HG03045 (cell line): ENCODE measurements at regions not wholly inside any gene's neighbourhood (a gene's known extent, or its start where the extent isn't known, plus 50 kb on each side); places are given as distances from the start of the nearest gene placed in this dataset.

Experiments used
- ATAC-seq: cut with Tn5 transposase; IDR thresholded peaks from one replicate; pipeline ENCODE4 v1.9.1; 2021; ENCODE audit warnings: mild to moderate bottlenecking, moderate library complexity; ENCODE audit not compliant: unreplicated experiment

- no peak for ATAC-seq
Observed at GRCh38 chr7:68900096-68900495, 698.2 kb upstream of the AUTS2 start.

GRCh38 chr7:68904630-68905029 lies 693.6 kb upstream of the AUTS2 start:
- no peak for ATAC-seq

- ATAC-seq: no peak
Observed at GRCh38 chr7:68911754-68912153, 686.5 kb upstream of the AUTS2 start.

- no peak for ATAC-seq
Observed at GRCh38 chr7:68914006-68914405, 684.3 kb upstream of the AUTS2 start.

GRCh38 chr7:68917041-68917651 lies 681.1 kb upstream of the AUTS2 start:
- ATAC-seq: no peak

- ATAC-seq: no peak
Observed at GRCh38 chr7:68918621-68919020, 679.7 kb upstream of the AUTS2 start.

GRCh38 chr7:68922850-68923249 lies 675.4 kb upstream of the AUTS2 start:
- ATAC-seq: no peak

- ATAC-seq: no peak
Observed at GRCh38 chr7:68925241-68925640, 673.0 kb upstream of the AUTS2 start.

GRCh38 chr7:68929781-68930261 lies 668.5 kb upstream of the AUTS2 start:
- ATAC-seq: no peak

GRCh38 chr7:68936471-68937035 lies 661.7 kb upstream of the AUTS2 start:
- no peak for ATAC-seq

- no peak for ATAC-seq
Observed at GRCh38 chr7:68938151-68938550, 660.1 kb upstream of the AUTS2 start.

GRCh38 chr7:68943786-68944185 lies 654.5 kb upstream of the AUTS2 start:
- no peak for ATAC-seq

- ATAC-seq: no peak
Observed at GRCh38 chr7:68955656-68956055, 642.6 kb upstream of the AUTS2 start.

GRCh38 chr7:68958571-68958970 lies 639.7 kb upstream of the AUTS2 start:
- ATAC-seq: no peak

GRCh38 chr7:68963552-68963951 lies 634.7 kb upstream of the AUTS2 start:
- no peak for ATAC-seq

- no peak for ATAC-seq
Observed at GRCh38 chr7:68964060-68964459, 634.2 kb upstream of the AUTS2 start.

GRCh38 chr7:68965351-68965750 lies 632.9 kb upstream of the AUTS2 start:
- no peak for ATAC-seq

- no peak for ATAC-seq
Observed at GRCh38 chr7:68967598-68967997, 630.7 kb upstream of the AUTS2 start.

- ATAC-seq: no peak
Observed at GRCh38 chr7:68969571-68969970, 628.7 kb upstream of the AUTS2 start.

GRCh38 chr7:68971634-68972340 lies 626.5 kb upstream of the AUTS2 start:
- no peak for ATAC-seq

- no peak for ATAC-seq
Observed at GRCh38 chr7:68977385-68978055, 620.8 kb upstream of the AUTS2 start.

- ATAC-seq: no peak
Observed at GRCh38 chr7:68978710-68979109, 619.6 kb upstream of the AUTS2 start.
